PC-3 (cell line): ENCODE measurements at regions not wholly inside any gene's neighbourhood (a gene's known extent, or its start where the extent isn't known, plus 50 kb on each side); places are given as distances from the start of the nearest gene placed in this dataset.

ENCODE experiments used
- CTCF ChIP-seq: fragments of 300-600 bp; sonication (generic); conservative IDR thresholded peaks from 2 replicates; pipeline ENCODE4 v1.5.1; 2017; ENCODE audit warnings: antibody characterized with exemption, low read depth, mild to moderate bottlenecking, low read length
- EZH2 ChIP-seq: fragments of 300-600 bp; sonication (generic); IDR thresholded peaks from one replicate; pipeline ENCODE4 v1.6.1; 2017; ENCODE audit warnings: antibody characterized with exemption, mild to moderate bottlenecking, low read length; ENCODE audit not compliant: unreplicated experiment
- EZH2phosphoT487 ChIP-seq: fragments of 300-600 bp; sonication (generic); IDR thresholded peaks from 2 replicates; pipeline ENCODE4 v1.6.1; 2018; ENCODE audit warnings: mild to moderate bottlenecking, antibody characterized with exemption, low read length, borderline replicate concordance

DNA sequence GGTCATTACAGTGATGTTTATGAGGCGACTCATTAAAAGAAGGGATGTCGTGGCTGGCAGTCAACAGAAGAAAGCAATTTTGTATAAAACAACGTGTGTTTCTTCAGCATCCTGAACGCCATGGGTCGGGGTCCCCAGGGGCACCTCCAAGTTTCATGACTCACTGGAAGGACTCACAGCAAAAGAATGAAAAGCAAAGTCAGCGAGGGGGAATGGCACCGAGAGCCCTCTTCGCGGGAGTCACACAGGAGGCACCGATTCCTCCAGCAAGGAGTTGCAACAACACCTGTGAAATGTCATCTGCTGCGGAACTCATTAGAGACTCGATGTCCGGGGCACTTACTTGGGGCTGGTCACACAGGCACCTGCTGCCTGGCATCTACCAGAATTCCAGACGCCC lies 130.7 kb upstream of the PEG3 start:
- TF ChIP-seq CTCF = no peak
- TF ChIP-seq EZH2phosphoT487 = no peak
- no peak for TF ChIP-seq EZH2
